Activated CD8-positive, alpha-beta memory T cell treated with anti-CD3 and anti-CD28 coated beads for 36 hours (primary cell): ENCODE measurements at regions not wholly inside any gene's neighbourhood (a gene's known extent, or its start where the extent isn't known, plus 50 kb on each side); places are given as distances from the start of the nearest gene placed in this dataset.

Experiments
- CTCF ChIA-PET: fragments of 350-600 bp; sonication (Branson Sonifier 250); formaldehyde crosslinking; loops from one replicate; lab custom pipeline; 2021; ENCODE audit warnings: antibody characterized with exemption; lab: Charles Lee
- POLR2A ChIA-PET: fragments of 350-600 bp; sonication (Branson Sonifier 250); formaldehyde crosslinking; loops from one replicate; lab custom pipeline; 2021; ENCODE audit warnings: antibody characterized with exemption; lab: Charles Lee

- ChIA-PET CTCF (no interaction called here), POLR2A (no interaction called here)
These were observed 81.7 kb upstream of the FOXP4 start for GRCh38 chr6:41464481-41464880.

GRCh38 chr6:41466437-41466990 is 79.7 kb upstream of the FOXP4 start:
- CTCF ChIA-PET, result interaction anchor here (1.3 kb wide), 1 partner anchor 42 kb away, joined by 5 read pairs; no protein-coding TSS in a partner anchor
- POLR2A ChIA-PET, result no interaction called here

GRCh38 chr6:41467061-41467460 is 79.1 kb upstream of the FOXP4 start:
- ChIA-PET CTCF (interaction anchor here (0.6 to 1.3 kb wide), 2 partner anchors 42 to 51 kb away, joined by 3 to 5 read pairs; no protein-coding TSS in a partner anchor), POLR2A (no interaction called here)

- ChIA-PET CTCF (interaction anchor here (0.6 kb wide), 2 partner anchors 52 to 81 kb away, joined by 3 read pairs; no protein-coding TSS in a partner anchor), POLR2A (no interaction called here)
These were observed 78.4 kb upstream of the FOXP4 start for GRCh38 chr6:41467627-41468404.

- POLR2A ChIA-PET, result no interaction called here
- CTCF ChIA-PET, result interaction anchor here (0.7 to 1.0 kb wide), 2 partner anchors 108 to 125 kb away, joined by 3 read pairs; no protein-coding TSS in a partner anchor
These were observed 76.8 kb upstream of the FOXP4 start for GRCh38 chr6:41469156-41470028.

- POLR2A ChIA-PET, result interaction anchor here (0.8 kb wide), 1 partner anchor 8 kb away, joined by 3 read pairs; no protein-coding TSS in a partner anchor
- CTCF ChIA-PET, result interaction anchor here (0.7 to 1.0 kb wide), 2 partner anchors 108 to 125 kb away, joined by 3 read pairs; no protein-coding TSS in a partner anchor
These were observed 76.2 kb upstream of the FOXP4 start for GRCh38 chr6:41470029-41470330.

- POLR2A ChIA-PET, result interaction anchor here (0.8 kb wide), 1 partner anchor 8 kb away, joined by 3 read pairs; no protein-coding TSS in a partner anchor
- CTCF ChIA-PET, result no interaction called here
These were observed 75.7 kb upstream of the FOXP4 start for GRCh38 chr6:41470331-41471063.

- CTCF ChIA-PET, result interaction anchor here (1.5 kb wide), 1 partner anchor 211 kb away, joined by 3 read pairs; no protein-coding TSS in a partner anchor
These were observed 74.9 kb upstream of the FOXP4 start for GRCh38 chr6:41471064-41471895.

GRCh38 chr6:41474213-41474933 is 71.8 kb upstream of the FOXP4 start:
- ChIA-PET POLR2A (no interaction called here), CTCF (no interaction called here)

More at GRCh38 chr6:41471064-41471895, 74.9 kb upstream of the FOXP4 start:
- POLR2A ChIA-PET, result no interaction called here

GRCh38 chr6:41475164-41475563 is 71.0 kb upstream of the FOXP4 start:
- CTCF ChIA-PET, result no interaction called here
- POLR2A ChIA-PET, result no interaction called here

GRCh38 chr6:41475737-41476357 is 70.3 kb upstream of the FOXP4 start:
- CTCF ChIA-PET, result no interaction called here
- POLR2A ChIA-PET, result no interaction called here

GRCh38 chr6:41476401-41476800 is 69.8 kb upstream of the FOXP4 start:
- ChIA-PET CTCF (no interaction called here), POLR2A (no interaction called here)

- POLR2A ChIA-PET, result no interaction called here
- CTCF ChIA-PET, result no interaction called here
These were observed 68.6 kb upstream of the FOXP4 start for GRCh38 chr6:41477572-41477971.

- CTCF ChIA-PET, result no interaction called here
These were observed 62.2 kb upstream of the FOXP4 start for GRCh38 chr6:41483943-41484342.

GRCh38 chr6:41487860-41488432 is 58.2 kb upstream of the FOXP4 start:
- CTCF ChIA-PET, result no interaction called here
- POLR2A ChIA-PET, result no interaction called here

More at GRCh38 chr6:41483943-41484342, 62.2 kb upstream of the FOXP4 start:
- POLR2A ChIA-PET, result interaction anchor here (0.5 kb wide), 1 partner anchor 98 kb away, joined by 4 read pairs; no protein-coding TSS in a partner anchor

- ChIA-PET POLR2A (no interaction called here), CTCF (no interaction called here)
These were observed 57.6 kb upstream of the FOXP4 start for GRCh38 chr6:41488433-41489119.
